HEK293 (cell line): ENCODE measurements at regions not wholly inside any gene's neighbourhood (a gene's known extent, or its start where the extent isn't known, plus 50 kb on each side); places are given as distances from the start of the nearest gene placed in this dataset.

Experiments used
- CTCF ChIP-seq: fragments of 450-650 bp; formaldehyde crosslinking; IDR thresholded peaks from 2 replicates; pipeline ENCODE4 v1.5.1; 2016; ENCODE audit warnings: missing biosample characterization, missing genetic modification characterization
- IKZF3 ChIP-seq: fragments of 450-650 bp; IDR thresholded peaks from 2 replicates; pipeline ENCODE4 v1.5.0; 2018; ENCODE audit warnings: missing biosample characterization, mild to moderate bottlenecking, missing genetic modification characterization, moderate library complexity
- PBX3 ChIP-seq: sonication (generic); formaldehyde crosslinking; IDR thresholded peaks from 2 replicates; pipeline ENCODE4 v1.8.1; 2022; ENCODE audit warnings: mild to moderate bottlenecking, moderate library complexity, missing genetic modification reagents
- SALL2 ChIP-seq: fragments of 450-650 bp; formaldehyde crosslinking; IDR thresholded peaks from 2 replicates; pipeline ENCODE4 v1.5.0; 2017; ENCODE audit warnings: missing biosample characterization, mild to moderate bottlenecking, missing genetic modification characterization, borderline replicate concordance
- SP2 ChIP-seq: fragments of 450-650 bp; formaldehyde crosslinking; IDR thresholded peaks from 2 replicates; pipeline ENCODE4 v1.5.1; 2016; ENCODE audit warnings: missing biosample characterization, missing genetic modification characterization
- YY1 ChIP-seq: fragments of 450-650 bp; formaldehyde crosslinking; IDR thresholded peaks from 2 replicates; pipeline ENCODE4 v1.5.1; 2018; ENCODE audit warnings: missing biosample characterization, missing genetic modification characterization
- ZBTB10 ChIP-seq: fragments of 450-650 bp; formaldehyde crosslinking; IDR thresholded peaks from 2 replicates; pipeline ENCODE4 v1.5.1; 2016; ENCODE audit warnings: missing biosample characterization, missing genetic modification characterization
- ZBTB44 ChIP-seq: fragments of 450-650 bp; IDR thresholded peaks from 2 replicates; pipeline ENCODE4 v1.5.1; 2018; ENCODE audit warnings: missing biosample characterization, mild to moderate bottlenecking, missing genetic modification characterization
- ZBTB7A ChIP-seq: fragments of 450-650 bp; formaldehyde crosslinking; IDR thresholded peaks from 2 replicates; pipeline ENCODE4 v1.5.1; 2016; ENCODE audit warnings: low read depth, missing biosample characterization, missing genetic modification characterization
- ZFP41 ChIP-seq: fragments of 450-650 bp; formaldehyde crosslinking; IDR thresholded peaks from 2 replicates; pipeline ENCODE4 v1.5.1; 2016; ENCODE audit warnings: missing biosample characterization, missing genetic modification characterization, borderline replicate concordance
- ZNF274 ChIP-seq, 2 experiments: fragments of 200-500 bp in 1 of 2; fragments of 450-650 bp in 1 of 2; sonication (Bioruptor generic) in 1 of 2; formaldehyde crosslinking in 1 of 2; IDR thresholded peaks; 2 replicates each; pipeline versions ENCODE4 v1.5.1 to v1.6.1; 2014 to 2016; ENCODE audit warnings: borderline replicate concordance in 1 of 2, inconsistent platforms in 1 of 2, low read length in 1 of 2, missing biosample characterization in 1 of 2, missing genetic modification characterization in 1 of 2
- ZNF558 ChIP-seq: fragments of 450-650 bp; formaldehyde crosslinking; IDR thresholded peaks from 2 replicates; pipeline ENCODE4 v1.5.1; 2016; ENCODE audit warnings: missing biosample characterization, missing genetic modification characterization

GRCh38 chr2:207458582-207458981 is 71.2 kb upstream of the CREB1 start:
- TF ChIP-seq CTCF (tag by site-specific recombination) (no peak), ZBTB10 (tag by site-specific recombination) (no peak), ZBTB7A (tag by site-specific recombination) (no peak), ZNF274 (IDR thresholded peaks at IDR 0.05; ENCODE audit: low read length) (no peak), ZNF274 (tag by site-specific recombination; IDR thresholded peaks at IDR 0.05; ENCODE audit: borderline replicate concordance) (no peak), ZNF558 (tag by site-specific recombination) (no peak), PBX3 (CRISPR knock-in tag) (no peak), ZFP41 (tag by site-specific recombination) (no peak), SP2 (tag by site-specific recombination) (no peak), YY1 (tag by site-specific recombination) (no peak), IKZF3 (tag by site-specific recombination) (no peak), SALL2 (tag by site-specific recombination) (no peak), ZBTB44 (no peak)
